Activated T-cell treated with anti-CD3 and anti-CD28 coated beads, Interleukin-2, amount 50 U/mL, for 4 hours (primary cell): ENCODE measurements at regions not wholly inside any gene's neighbourhood (a gene's known extent, or its start where the extent isn't known, plus 50 kb on each side); places are given as distances from the start of the nearest gene placed in this dataset.

Experiments used
- ATAC-seq, 2 donors: fragments of 200-7000 bp; cut with Tn5 transposase; one replicate each; pipeline ENCODE4 v1.10.0; 2021
- DNase-seq: peaks from one replicate; pipeline ENCODE4 v3.0.0-alpha.2; 2020
- H3K27me3 Mint-ChIP-seq: one replicate; pipeline ENCODE4 v1.8.0; 2021; ENCODE audit warnings: low read depth, mixed read lengths
- H3K36me3 Mint-ChIP-seq: one replicate; pipeline ENCODE4 v1.8.0; 2022; ENCODE audit warnings: mixed read lengths; ENCODE audit not compliant: insufficient read depth
- H3K4me1 Mint-ChIP-seq: one replicate; pipeline ENCODE4 v1.8.0; 2021; ENCODE audit warnings: low read depth, mixed read lengths
- H3K4me3 Mint-ChIP-seq: one replicate; pipeline ENCODE4 v1.8.0; 2021; ENCODE audit warnings: mild to moderate bottlenecking, moderate library complexity, mixed read lengths
- H3K9me3 Mint-ChIP-seq: one replicate; pipeline ENCODE4 v1.8.0; 2021; ENCODE audit warnings: mixed read lengths

- no peak for ATAC-seq
Measured at GRCh38 chr1:87720561-87720960, 391.9 kb downstream of the LMO4 start.

GRCh38 chr1:87723193-87723592, 394.5 kb downstream of the LMO4 start:
- DNase-seq = no peak
- no peak for ATAC-seq
- no peaks in the 10 kb centered on the region for H3K27me3 Mint-ChIP-seq
- no peak overlapping the region for H3K4me3 Mint-ChIP-seq
- no peaks in the 10 kb centered on the region for H3K9me3 Mint-ChIP-seq
- no peaks in the 10 kb centered on the region for H3K36me3 Mint-ChIP-seq
- H3K4me1 Mint-ChIP-seq = no peaks in the 10 kb centered on the region

More at GRCh38 chr1:87720561-87720960, 391.9 kb downstream of the LMO4 start:
- H3K4me1 Mint-ChIP-seq = no peaks in the 10 kb centered on the region
- H3K36me3 Mint-ChIP-seq = no peaks in the 10 kb centered on the region
- peaks cover 2% of the 10 kb centered on the region for H3K27me3 Mint-ChIP-seq
- H3K9me3 Mint-ChIP-seq = no peaks in the 10 kb centered on the region
- no peak for DNase-seq
- no peak overlapping the region for H3K4me3 Mint-ChIP-seq

GRCh38 chr1:87728169-87728568, 399.5 kb downstream of the LMO4 start:
- Mint-ChIP-seq H3K4me3 (no peak overlapping the region), H3K9me3 (no peaks in the 10 kb centered on the region), H3K4me1 (no peaks in the 10 kb centered on the region), H3K27me3 (no peaks in the 10 kb centered on the region), H3K36me3 (no peaks in the 10 kb centered on the region)
- no peak for DNase-seq
- no peak for ATAC-seq

GRCh38 chr1:87730274-87731216, 401.9 kb downstream of the LMO4 start:
- no peaks in the 10 kb centered on the region for H3K9me3 Mint-ChIP-seq
- H3K27me3 Mint-ChIP-seq = peaks cover 4% of the 10 kb centered on the region
- no peak overlapping the region for H3K4me3 Mint-ChIP-seq
- H3K36me3 Mint-ChIP-seq = no peaks in the 10 kb centered on the region
- ATAC-seq (no peak), DNase-seq (no peak)
- no peaks in the 10 kb centered on the region for H3K4me1 Mint-ChIP-seq

GRCh38 chr1:87733386-87733785, 404.7 kb downstream of the LMO4 start:
- ATAC-seq (no peak), DNase-seq (no peak)
- H3K9me3 Mint-ChIP-seq = no peaks in the 10 kb centered on the region
- H3K27me3 Mint-ChIP-seq = peaks cover 4% of the 10 kb centered on the region
- no peak overlapping the region for H3K4me3 Mint-ChIP-seq
- H3K4me1 Mint-ChIP-seq = no peaks in the 10 kb centered on the region
- H3K36me3 Mint-ChIP-seq = no peaks in the 10 kb centered on the region

- Mint-ChIP-seq H3K36me3 (no peaks in the 10 kb centered on the region), H3K9me3 (no peaks in the 10 kb centered on the region)
Measured at GRCh38 chr1:87735750-87736149, 407.1 kb downstream of the LMO4 start.

GRCh38 chr1:87739141-87739540, 410.5 kb downstream of the LMO4 start:
- Mint-ChIP-seq H3K4me1 (no peaks in the 10 kb centered on the region), H3K4me3 (no peak overlapping the region), H3K36me3 (no peaks in the 10 kb centered on the region), H3K9me3 (no peaks in the 10 kb centered on the region), H3K27me3 (no peaks in the 10 kb centered on the region)
- ATAC-seq (no peak), DNase-seq (no peak)

More at GRCh38 chr1:87735750-87736149, 407.1 kb downstream of the LMO4 start:
- no peak for ATAC-seq
- peaks cover 4% of the 10 kb centered on the region for H3K27me3 Mint-ChIP-seq
- no peak overlapping the region for H3K4me3 Mint-ChIP-seq
- no peak for DNase-seq
- no peaks in the 10 kb centered on the region for H3K4me1 Mint-ChIP-seq

- H3K4me1 Mint-ChIP-seq = no peaks in the 10 kb centered on the region
- no peak overlapping the region for H3K4me3 Mint-ChIP-seq
- DNase-seq (no peak), ATAC-seq (no peak)
- no peaks in the 10 kb centered on the region for H3K27me3 Mint-ChIP-seq
- H3K36me3 Mint-ChIP-seq = no peaks in the 10 kb centered on the region
- no peaks in the 10 kb centered on the region for H3K9me3 Mint-ChIP-seq
Measured at GRCh38 chr1:87739704-87740103, 411.0 kb downstream of the LMO4 start.

- Mint-ChIP-seq H3K4me3 (no peak overlapping the region), H3K27me3 (peaks cover 3% of the 10 kb centered on the region), H3K4me1 (no peaks in the 10 kb centered on the region), H3K36me3 (no peaks in the 10 kb centered on the region), H3K9me3 (no peaks in the 10 kb centered on the region)
- no peak for DNase-seq
- ATAC-seq = no peak
Measured at GRCh38 chr1:87743256-87743655, 414.6 kb downstream of the LMO4 start.

GRCh38 chr1:87744056-87744455, 415.4 kb downstream of the LMO4 start:
- H3K9me3 Mint-ChIP-seq = no peaks in the 10 kb centered on the region
- no peaks in the 10 kb centered on the region for H3K4me1 Mint-ChIP-seq
- no peak for DNase-seq

GRCh38 chr1:87744763-87745162, 416.1 kb downstream of the LMO4 start:
- ATAC-seq = no peak
- Mint-ChIP-seq H3K36me3 (no peaks in the 10 kb centered on the region), H3K27me3 (peaks cover 5% of the 10 kb centered on the region), H3K4me1 (no peaks in the 10 kb centered on the region), H3K9me3 (no peaks in the 10 kb centered on the region), H3K4me3 (no peak overlapping the region)
- DNase-seq = no peak

More at GRCh38 chr1:87744056-87744455, 415.4 kb downstream of the LMO4 start:
- no peak for ATAC-seq
- Mint-ChIP-seq H3K4me3 (no peak overlapping the region), H3K27me3 (peaks cover 3% of the 10 kb centered on the region), H3K36me3 (no peaks in the 10 kb centered on the region)

GRCh38 chr1:87753366-87753765, 424.7 kb downstream of the LMO4 start:
- DNase-seq (no peak), ATAC-seq (no peak)
- no peaks in the 10 kb centered on the region for H3K36me3 Mint-ChIP-seq
- H3K27me3 Mint-ChIP-seq = peaks cover 2% of the 10 kb centered on the region
- H3K4me3 Mint-ChIP-seq = no peak overlapping the region
- H3K9me3 Mint-ChIP-seq = no peaks in the 10 kb centered on the region
- H3K4me1 Mint-ChIP-seq = no peaks in the 10 kb centered on the region

- no peaks in the 10 kb centered on the region for H3K36me3 Mint-ChIP-seq
Measured at GRCh38 chr1:87754139-87754538, 425.5 kb downstream of the LMO4 start.

GRCh38 chr1:87757676-87758075, 429.0 kb downstream of the LMO4 start:
- H3K4me3 Mint-ChIP-seq = no peak overlapping the region
- DNase-seq = no peak
- no peaks in the 10 kb centered on the region for H3K9me3 Mint-ChIP-seq
- no peaks in the 10 kb centered on the region for H3K36me3 Mint-ChIP-seq
- no peaks in the 10 kb centered on the region for H3K4me1 Mint-ChIP-seq
- no peaks in the 10 kb centered on the region for H3K27me3 Mint-ChIP-seq
- no peak for ATAC-seq

More at GRCh38 chr1:87754139-87754538, 425.5 kb downstream of the LMO4 start:
- Mint-ChIP-seq H3K4me3 (no peak overlapping the region), H3K27me3 (peaks cover 2% of the 10 kb centered on the region), H3K4me1 (no peaks in the 10 kb centered on the region), H3K9me3 (no peaks in the 10 kb centered on the region)
- no peak for ATAC-seq
- no peak for DNase-seq

- H3K27me3 Mint-ChIP-seq = no peaks in the 10 kb centered on the region
Measured at GRCh38 chr1:87759421-87760087, 430.9 kb downstream of the LMO4 start.

More at GRCh38 chr1:87759421-87760087, 430.9 kb downstream of the LMO4 start:
- no peaks in the 10 kb centered on the region for H3K9me3 Mint-ChIP-seq
- H3K4me3 Mint-ChIP-seq = no peak overlapping the region
- ATAC-seq = no peak
- no peaks in the 10 kb centered on the region for H3K36me3 Mint-ChIP-seq
- no peaks in the 10 kb centered on the region for H3K4me1 Mint-ChIP-seq
- no peak for DNase-seq
